PC-3 (cell line): ENCODE measurements at regions not wholly inside any gene's neighbourhood (a gene's known extent, or its start where the extent isn't known, plus 50 kb on each side); places are given as distances from the start of the nearest gene placed in this dataset.

Experiments used
- CTCF ChIP-seq: fragments of 300-600 bp; sonication (generic); conservative IDR thresholded peaks from 2 replicates; pipeline ENCODE4 v1.5.1; 2017; ENCODE audit warnings: antibody characterized with exemption, low read depth, mild to moderate bottlenecking, low read length
- EZH2 ChIP-seq: fragments of 300-600 bp; sonication (generic); IDR thresholded peaks from one replicate; pipeline ENCODE4 v1.6.1; 2017; ENCODE audit warnings: antibody characterized with exemption, mild to moderate bottlenecking, low read length; ENCODE audit not compliant: unreplicated experiment

GRCh38 chr1:115181231-115181630, 91.9 kb upstream of the TSPAN2 start:
- no peak for TF ChIP-seq CTCF
- TF ChIP-seq EZH2, result no peak
